Activated T-helper 1 cell treated with anti-CD3 and anti-CD28 coated beads, Interleukin-12 subunit alpha, Interleukin-12 subunit beta, Interleukin-2, Interleukin-4 antibody, amounts not matched to agents 30 ng/mL and 10 ng/mL and 1 ng/mL, durations not matched to agents 14 hours and 24 hours and 36 hours (primary cell): ENCODE measurements at regions not wholly inside any gene's neighbourhood (a gene's known extent, or its start where the extent isn't known, plus 50 kb on each side); places are given as distances from the start of the nearest gene placed in this dataset.

Source experiments
- DNase-seq: peaks from one replicate; pipeline ENCODE4 v3.0.0; 2021; ENCODE audit warnings: low spot score
- H3K27ac Mint-ChIP-seq: one replicate; pipeline ENCODE4 v1.8.0; 2021; ENCODE audit warnings: mild to moderate bottlenecking, mixed read lengths
- H3K27me3 Mint-ChIP-seq: one replicate; pipeline ENCODE4 v1.8.0; 2022; ENCODE audit warnings: mild to moderate bottlenecking, moderate library complexity, mixed read lengths; ENCODE audit not compliant: insufficient read depth
- H3K36me3 Mint-ChIP-seq: one replicate; pipeline ENCODE4 v1.8.0; 2021; ENCODE audit warnings: low read depth, mixed read lengths
- H3K4me1 Mint-ChIP-seq: one replicate; pipeline ENCODE4 v1.8.0; 2021; ENCODE audit warnings: low read depth, mixed read lengths
- H3K4me3 Mint-ChIP-seq: one replicate; pipeline ENCODE4 v1.8.0; 2021; ENCODE audit warnings: mild to moderate bottlenecking, moderate library complexity, mixed read lengths
- H3K9me3 Mint-ChIP-seq: one replicate; pipeline ENCODE4 v1.8.0; 2021; ENCODE audit warnings: mixed read lengths
- intact Hi-C: fragments of 100-400 bp; cut with micrococcal nuclease; formaldehyde crosslinking; loops from one replicate; pipeline ENCODE4 v1.15.1; 2024

DNA sequence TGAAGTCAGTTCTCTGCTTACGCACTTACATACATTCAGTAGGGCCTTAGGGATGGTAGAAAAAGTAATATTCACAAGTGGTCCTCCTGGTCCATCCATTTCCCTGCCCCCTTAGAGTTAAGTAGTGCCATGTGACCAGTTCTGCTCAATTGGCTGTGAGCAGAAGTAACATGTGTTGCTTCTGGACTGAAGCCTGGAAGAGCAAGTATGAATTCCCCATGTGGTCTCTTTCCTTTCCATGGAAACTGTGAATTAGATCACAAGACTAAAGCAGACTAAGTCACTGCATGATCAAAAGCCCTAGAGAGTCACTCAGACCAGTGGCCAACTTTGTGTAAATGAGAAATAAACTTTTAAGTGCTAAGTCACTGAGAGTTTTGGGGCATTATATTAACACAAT, 341.7 kb upstream of the CADM1 start:
- Mint-ChIP-seq H3K27me3 (peaks cover under 1% of the 10 kb centered on the region), H3K4me3 (no peak overlapping the region), H3K36me3 (no peaks in the 10 kb centered on the region), H3K4me1 (no peaks in the 10 kb centered on the region), H3K27ac (no peak overlapping the region), H3K9me3 (no peaks in the 10 kb centered on the region)
- no peak for DNase-seq
- intact Hi-C loops = no loop called here

DNA sequence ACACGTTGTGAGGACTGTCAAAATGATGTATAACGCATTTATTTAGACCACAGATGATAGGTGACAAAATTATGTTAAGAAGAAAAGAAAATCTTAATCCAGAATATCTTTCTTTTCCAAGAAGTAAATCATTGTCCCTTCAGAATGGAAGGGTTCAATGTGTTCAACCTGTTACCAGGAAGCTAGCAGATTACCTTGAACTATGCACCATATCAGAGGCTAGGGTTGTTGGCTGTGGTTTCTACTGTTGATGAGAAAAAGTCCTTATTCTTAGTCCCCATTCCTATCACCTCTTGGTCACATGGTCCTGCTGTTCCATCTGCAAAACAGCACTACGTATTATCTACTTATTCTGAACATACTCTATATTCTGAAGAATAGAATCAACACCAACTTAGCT, 339.5 kb upstream of the CADM1 start:
- H3K27ac Mint-ChIP-seq = no peak overlapping the region
- H3K27me3 Mint-ChIP-seq = no peaks in the 10 kb centered on the region
- no peaks in the 10 kb centered on the region for H3K9me3 Mint-ChIP-seq
- no peak overlapping the region for H3K4me3 Mint-ChIP-seq
- intact Hi-C loops = no loop called here
- H3K4me1 Mint-ChIP-seq = no peaks in the 10 kb centered on the region
- no peaks in the 10 kb centered on the region for H3K36me3 Mint-ChIP-seq
- DNase-seq = no peak

DNA sequence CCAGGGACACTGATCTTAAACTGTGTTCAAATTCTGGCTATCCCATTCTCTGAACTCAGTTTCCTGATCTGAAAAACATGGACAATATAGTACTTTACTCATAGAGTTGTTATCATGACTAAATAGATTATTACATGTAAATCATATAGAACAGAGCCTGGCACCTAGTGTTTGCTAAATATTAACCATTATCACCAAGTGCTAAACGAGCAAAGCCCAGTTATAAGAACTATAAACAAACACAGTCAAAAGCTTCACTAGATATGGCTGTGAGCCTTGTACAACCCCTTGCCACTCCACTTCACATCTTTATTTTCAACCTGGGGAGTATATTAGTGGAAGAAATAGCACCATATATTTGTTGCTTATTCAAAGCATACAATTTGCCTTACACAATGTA, 338.9 kb upstream of the CADM1 start:
- no peaks in the 10 kb centered on the region for H3K9me3 Mint-ChIP-seq
- no peaks in the 10 kb centered on the region for H3K36me3 Mint-ChIP-seq
- H3K27ac Mint-ChIP-seq = no peak overlapping the region
- no peaks in the 10 kb centered on the region for H3K4me1 Mint-ChIP-seq
- DNase-seq = no peak
- H3K27me3 Mint-ChIP-seq = no peaks in the 10 kb centered on the region
- no peak overlapping the region for H3K4me3 Mint-ChIP-seq
- intact Hi-C loops = no loop called here

DNA sequence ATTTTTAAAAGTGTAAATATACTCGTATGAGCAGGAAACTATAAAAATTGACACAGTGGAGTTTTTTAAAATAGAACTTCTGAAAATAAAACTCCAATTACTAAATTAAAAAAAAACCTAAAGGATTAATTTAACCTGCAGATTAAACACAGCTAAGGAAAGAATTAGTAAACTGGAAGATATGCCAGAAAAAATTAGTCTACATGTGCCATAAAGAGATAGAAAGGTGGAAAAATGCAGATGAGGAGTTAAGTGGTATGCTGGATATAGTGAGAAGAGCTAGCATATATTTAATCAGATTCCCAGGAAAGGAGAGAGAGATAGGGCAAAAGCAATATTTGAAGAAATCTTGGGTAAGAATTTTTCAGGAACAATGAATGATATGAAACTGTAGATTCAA, 315.8 kb upstream of the CADM1 start:
- no peak overlapping the region for H3K4me3 Mint-ChIP-seq
- H3K9me3 Mint-ChIP-seq = no peaks in the 10 kb centered on the region
- DNase-seq = no peak
- no peaks in the 10 kb centered on the region for H3K27me3 Mint-ChIP-seq
- intact Hi-C loops = no loop called here
- no peaks in the 10 kb centered on the region for H3K4me1 Mint-ChIP-seq
- no peak overlapping the region for H3K27ac Mint-ChIP-seq
- no peaks in the 10 kb centered on the region for H3K36me3 Mint-ChIP-seq

DNA sequence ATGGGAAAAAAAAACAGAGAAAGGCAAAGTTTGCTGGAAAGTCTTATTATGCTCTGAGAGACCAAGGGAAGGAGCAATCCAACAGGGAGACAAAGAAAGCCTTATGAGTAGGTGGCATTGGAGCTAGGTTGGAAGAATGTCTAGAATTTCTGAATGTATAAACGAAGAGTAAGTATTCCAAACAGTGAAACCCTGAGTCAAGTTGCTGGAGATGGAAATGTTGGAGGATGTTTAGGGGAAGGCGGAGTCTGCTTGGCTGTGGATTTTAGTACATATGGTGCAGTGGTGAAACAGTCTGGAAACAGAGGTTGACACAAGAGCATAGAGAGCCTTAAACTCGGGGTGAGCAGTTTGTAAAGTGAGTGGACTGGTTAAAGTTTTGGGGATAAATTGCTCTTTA, 314.8 kb upstream of the CADM1 start:
- DNase-seq = no peak
- Mint-ChIP-seq H3K4me1 (no peaks in the 10 kb centered on the region), H3K4me3 (no peak overlapping the region), H3K9me3 (no peaks in the 10 kb centered on the region), H3K27me3 (no peaks in the 10 kb centered on the region), H3K27ac (no peak overlapping the region), H3K36me3 (no peaks in the 10 kb centered on the region)
- intact Hi-C loops = no loop called here

DNA sequence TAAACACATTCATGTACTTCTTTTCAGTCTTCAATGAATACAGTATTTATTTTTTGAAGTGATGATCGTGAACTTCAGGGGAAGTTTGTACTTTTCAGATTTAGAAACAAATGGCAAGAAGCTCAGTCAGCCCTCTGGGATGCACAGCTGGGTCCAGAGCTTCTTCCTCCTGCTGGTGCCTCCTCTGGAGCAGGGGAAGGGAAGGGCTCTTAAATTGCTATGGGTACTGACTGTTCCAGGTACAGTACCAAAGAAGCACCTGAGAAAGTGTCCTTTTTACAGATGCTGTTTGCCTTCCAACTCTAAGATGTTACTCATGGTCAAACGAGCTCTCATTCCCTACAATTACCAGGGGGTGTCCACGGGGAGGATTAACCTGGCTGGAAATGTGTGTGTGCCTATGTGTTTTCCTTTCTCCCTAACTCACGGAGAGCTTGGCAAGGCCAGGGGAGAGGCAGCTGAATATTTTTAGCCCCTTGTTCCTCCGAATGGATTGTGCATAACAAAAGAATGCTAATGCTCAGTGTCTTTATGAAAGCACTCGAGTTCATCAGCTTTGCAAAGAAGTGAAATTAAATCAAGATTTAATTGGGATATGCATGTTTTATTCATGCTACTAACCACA, 313.7 kb upstream of the CADM1 start:
- peaks cover 7% of the 10 kb centered on the region for H3K9me3 Mint-ChIP-seq
- H3K36me3 Mint-ChIP-seq = no peaks in the 10 kb centered on the region
- H3K27me3 Mint-ChIP-seq = no peaks in the 10 kb centered on the region

DNA sequence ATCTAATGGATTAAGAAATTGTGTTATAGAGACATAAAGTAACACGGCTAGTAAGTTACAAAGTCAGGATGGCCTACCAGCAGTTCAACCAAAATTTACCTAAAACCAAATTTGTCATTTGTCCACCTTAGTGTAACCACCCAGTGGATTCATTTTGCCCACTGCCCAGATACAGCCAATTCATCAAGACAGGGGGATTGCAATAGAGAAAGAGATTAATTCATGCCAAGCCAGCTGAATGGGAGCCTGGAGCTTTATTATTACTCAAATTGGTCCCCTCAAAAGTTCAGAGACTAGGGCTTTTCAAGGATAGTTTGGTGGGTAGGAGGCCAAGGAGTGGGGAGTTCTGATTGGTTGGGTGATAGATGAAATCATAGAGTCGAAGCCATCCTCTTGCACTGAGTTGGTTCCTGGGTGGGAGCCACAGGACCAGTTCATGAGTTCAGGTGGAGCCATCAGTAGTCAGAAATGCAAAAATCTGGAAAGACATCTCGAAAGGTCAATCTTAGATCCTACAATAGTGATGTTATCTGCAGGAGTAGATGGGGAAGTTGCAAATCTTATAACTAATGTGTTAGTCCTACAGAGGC, 304.2 kb upstream of the CADM1 start:
- H3K4me1 Mint-ChIP-seq = no peaks in the 10 kb centered on the region
- no peak overlapping the region for H3K27ac Mint-ChIP-seq
- no peaks in the 10 kb centered on the region for H3K27me3 Mint-ChIP-seq
- H3K9me3 Mint-ChIP-seq = peaks cover 27% of the 10 kb centered on the region
- intact Hi-C loops = no loop called here
- no peaks in the 10 kb centered on the region for H3K36me3 Mint-ChIP-seq
- no peak overlapping the region for H3K4me3 Mint-ChIP-seq
- DNase-seq = no peak

More for the DNA sequence above, 313.7 kb upstream of the CADM1 start:
- H3K4me1 Mint-ChIP-seq = no peaks in the 10 kb centered on the region
- DNase-seq = no peak
- H3K4me3 Mint-ChIP-seq = no peak overlapping the region
- H3K27ac Mint-ChIP-seq = no peak overlapping the region
- intact Hi-C loops = no loop called here

DNA sequence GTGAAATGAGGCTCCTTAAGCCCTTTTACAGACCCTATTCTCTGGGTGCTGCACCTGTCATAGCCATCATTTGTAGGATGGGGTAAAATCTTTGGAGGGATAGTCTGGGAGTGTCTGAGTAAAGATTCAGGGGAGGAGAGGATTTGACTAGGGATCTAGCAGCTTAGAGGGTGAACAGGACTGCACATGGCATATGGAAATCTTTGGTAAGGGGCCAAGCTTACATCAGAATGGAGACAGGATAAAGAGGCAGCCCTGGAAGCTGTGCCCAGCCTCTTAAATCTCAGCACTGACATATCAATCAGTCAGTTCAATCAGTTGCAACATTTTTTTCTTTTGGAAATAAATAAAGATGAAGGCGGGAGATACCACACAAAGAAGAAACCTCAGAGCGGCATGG, 301.8 kb upstream of the CADM1 start:
- Mint-ChIP-seq H3K4me3 (no peak overlapping the region), H3K36me3 (no peaks in the 10 kb centered on the region), H3K4me1 (no peaks in the 10 kb centered on the region), H3K9me3 (peaks cover 21% of the 10 kb centered on the region), H3K27ac (no peak overlapping the region), H3K27me3 (no peaks in the 10 kb centered on the region)
- DNase-seq = no peak
- intact Hi-C loops = no loop called here

DNA sequence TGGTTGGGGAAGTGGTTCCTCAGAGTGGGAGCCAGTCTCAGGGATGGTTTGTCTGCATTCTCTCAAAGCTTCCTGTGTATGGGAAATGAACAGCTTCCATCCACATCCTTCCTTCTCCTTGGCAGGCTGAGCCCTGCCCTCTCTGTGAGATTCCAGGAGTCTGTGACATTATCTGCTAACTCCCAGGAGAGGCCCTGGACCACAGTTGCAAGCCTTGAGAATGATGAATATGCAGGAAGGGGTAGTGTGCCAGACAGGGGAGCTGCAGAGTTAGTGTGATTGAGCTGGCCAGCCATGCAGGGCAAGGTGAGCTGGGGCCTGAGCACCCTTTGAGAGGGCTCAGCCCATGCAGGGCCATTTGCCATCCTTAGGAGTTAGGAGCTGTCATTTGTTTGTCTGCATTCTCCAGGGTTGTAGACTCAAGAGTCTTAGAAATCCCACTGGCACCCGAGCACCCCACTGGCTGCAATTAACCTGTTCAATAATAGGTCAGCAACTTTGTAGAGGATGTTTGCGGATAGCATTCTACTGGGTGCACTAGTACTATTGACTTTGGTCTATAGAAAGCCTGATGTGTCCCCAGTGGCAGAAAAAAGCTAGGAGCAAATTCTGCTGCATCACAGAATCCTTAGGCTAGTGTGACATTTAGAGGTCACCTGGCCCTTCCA, 299.0 kb upstream of the CADM1 start:
- H3K27me3 Mint-ChIP-seq = no peaks in the 10 kb centered on the region
- intact Hi-C loops = no loop called here
- peaks cover 10% of the 10 kb centered on the region for H3K9me3 Mint-ChIP-seq

DNA sequence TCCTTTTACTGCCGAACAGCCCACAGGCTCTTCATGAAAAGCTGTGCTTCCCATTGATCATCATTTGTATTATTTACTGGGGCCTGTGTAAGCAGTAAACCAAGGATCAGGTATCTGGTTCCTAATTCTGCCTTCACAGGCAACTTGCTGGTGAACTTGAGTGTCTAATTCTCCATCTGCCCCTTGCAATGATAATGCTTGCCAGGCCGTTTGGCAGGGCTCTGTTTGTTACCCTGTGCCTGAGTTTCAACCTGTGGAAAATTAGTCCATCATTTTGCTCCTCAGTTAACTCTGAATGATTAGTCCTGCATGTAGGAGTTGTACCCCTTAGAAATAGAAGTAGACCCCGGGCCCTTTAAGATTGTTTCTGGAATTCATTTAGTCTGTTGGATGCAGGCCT, 298.4 kb upstream of the CADM1 start:
- H3K9me3 Mint-ChIP-seq = peaks cover 9% of the 10 kb centered on the region
- intact Hi-C loops = no loop called here
- no peaks in the 10 kb centered on the region for H3K4me1 Mint-ChIP-seq
- H3K27ac Mint-ChIP-seq = no peak overlapping the region
- H3K36me3 Mint-ChIP-seq = no peaks in the 10 kb centered on the region
- H3K27me3 Mint-ChIP-seq = no peaks in the 10 kb centered on the region
- H3K4me3 Mint-ChIP-seq = no peak overlapping the region
- no peak for DNase-seq

More for the DNA sequence above, 299.0 kb upstream of the CADM1 start:
- Mint-ChIP-seq H3K36me3 (no peaks in the 10 kb centered on the region), H3K4me3 (no peak overlapping the region), H3K27ac (no peak overlapping the region), H3K4me1 (no peaks in the 10 kb centered on the region)
- DNase-seq = no peak

DNA sequence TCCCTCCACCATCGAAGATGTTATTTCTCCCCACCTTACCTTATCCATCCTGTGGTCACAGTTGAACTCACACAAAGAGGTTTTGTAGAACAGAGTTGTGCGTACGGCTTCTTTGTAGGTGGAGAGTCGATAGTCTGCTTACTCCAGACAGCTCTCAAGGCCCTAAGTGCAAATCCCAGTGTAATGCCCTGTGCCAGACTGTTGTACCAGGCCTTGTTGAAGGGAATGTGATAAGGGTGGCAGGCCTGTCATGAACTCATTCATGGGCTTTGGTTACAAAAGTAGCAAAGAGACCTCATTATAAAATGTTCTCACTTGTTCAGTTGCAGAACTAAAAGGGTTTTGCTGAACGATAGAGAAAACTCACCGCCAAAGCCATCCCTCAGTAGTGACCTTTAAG, 288.7 kb upstream of the CADM1 start:
- Mint-ChIP-seq H3K27ac (no peak overlapping the region), H3K27me3 (peaks cover 3% of the 10 kb centered on the region), H3K4me3 (no peak overlapping the region), H3K4me1 (no peaks in the 10 kb centered on the region), H3K36me3 (no peaks in the 10 kb centered on the region), H3K9me3 (no peaks in the 10 kb centered on the region)
- intact Hi-C loops = no loop called here
- DNase-seq = no peak

DNA sequence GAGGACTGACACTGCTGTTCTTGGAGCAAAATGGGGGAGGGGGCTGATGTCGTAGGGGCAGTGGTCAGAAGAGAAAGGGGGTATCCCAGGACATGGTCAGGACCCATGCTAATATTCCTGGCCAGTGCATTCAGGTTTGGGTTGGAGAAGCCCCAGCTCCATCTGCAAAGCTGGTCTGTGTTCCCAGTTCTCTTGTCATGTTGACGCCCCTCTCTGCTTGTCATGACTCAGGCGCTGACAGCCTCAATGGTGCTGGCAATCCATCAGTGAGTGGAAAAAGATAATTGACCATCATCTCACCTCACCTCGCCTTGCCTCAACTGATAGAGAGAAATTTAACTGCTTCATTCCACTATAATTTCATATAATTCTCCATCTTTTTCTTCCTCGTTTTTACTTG, 283.1 kb upstream of the CADM1 start:
- peaks cover 7% of the 10 kb centered on the region for H3K9me3 Mint-ChIP-seq
- no peak overlapping the region for H3K27ac Mint-ChIP-seq
- DNase-seq = no peak
- H3K36me3 Mint-ChIP-seq = no peaks in the 10 kb centered on the region
- no peak overlapping the region for H3K4me3 Mint-ChIP-seq
- peaks cover 5% of the 10 kb centered on the region for H3K27me3 Mint-ChIP-seq
- intact Hi-C loops = no loop called here
- H3K4me1 Mint-ChIP-seq = no peaks in the 10 kb centered on the region

DNA sequence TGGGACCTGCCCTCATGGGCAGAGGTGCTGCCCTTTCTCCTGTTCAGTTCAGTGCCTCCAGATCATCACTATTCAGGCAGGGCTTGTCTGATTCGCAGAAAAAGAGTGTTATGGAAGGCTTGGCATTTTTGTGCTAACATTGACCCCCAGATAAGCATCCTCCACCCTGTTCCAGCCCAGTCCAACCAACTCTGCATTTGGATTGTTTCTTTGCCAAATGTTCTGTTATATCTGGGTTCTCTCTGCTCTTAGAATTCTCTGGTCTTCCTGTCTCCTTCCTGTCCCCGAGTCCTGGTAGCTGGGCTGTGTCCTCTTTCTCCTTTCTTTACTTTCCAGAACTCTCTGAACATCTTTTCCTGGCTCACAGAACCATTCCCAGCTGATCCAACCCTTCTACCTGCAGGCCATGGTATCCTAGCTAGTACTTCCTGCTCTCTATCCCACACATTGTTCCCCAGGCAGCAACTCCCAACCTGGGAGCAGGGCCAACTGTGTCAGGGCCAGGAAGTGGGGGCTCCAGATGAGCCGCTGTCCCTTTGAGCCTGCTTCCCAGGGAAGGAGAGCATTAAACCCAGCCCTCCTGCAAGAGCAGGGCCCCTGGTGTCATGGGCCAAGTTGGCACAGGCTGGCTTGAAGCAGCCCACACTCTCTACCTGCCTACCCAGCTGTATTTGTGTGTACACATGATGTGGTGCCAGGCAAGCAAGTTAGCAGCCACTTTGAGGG, 280.7 kb upstream of the CADM1 start:
- Mint-ChIP-seq H3K9me3 (peaks cover 7% of the 10 kb centered on the region), H3K27me3 (peaks cover 1% of the 10 kb centered on the region)

More for the DNA sequence above, 280.7 kb upstream of the CADM1 start:
- intact Hi-C loops = no loop called here
- no peak overlapping the region for H3K27ac Mint-ChIP-seq
- no peaks in the 10 kb centered on the region for H3K36me3 Mint-ChIP-seq
- no peaks in the 10 kb centered on the region for H3K4me1 Mint-ChIP-seq
- no peak for DNase-seq
- H3K4me3 Mint-ChIP-seq = no peak overlapping the region
